ENCODE measurements at regions not wholly inside any gene's neighbourhood (a gene's known extent, or its start where the extent isn't known, plus 50 kb on each side); places are given as distances from the start of the nearest gene placed in this dataset.

GRCh38 chr3:117997201-117998049, 1037.2 kb downstream of the IGSF11 start (continued):
- TF ChIP-seq MXI1 (IDR thresholded peaks at IDR 0.05; ENCODE audit: low read depth, low read length) (peak; percentile 55; the same call in 1 of the 2 replicates), ZBTB33 (IDR thresholded peaks at IDR 0.05; ENCODE audit: borderline replicate concordance, low read depth) (no peak), MAX (IDR thresholded peaks at IDR 0.05; ENCODE audit: low read depth) (peak; percentile 47; the same call in 1 of the 2 replicates), RCOR1 (IDR thresholded peaks at IDR 0.05; ENCODE audit: low read length) (no peak; the same call in 1 of the 2 replicates), YY1 (IDR thresholded peaks at IDR 0.05; ENCODE audit: low read depth) (no peak), RAD21 (IDR thresholded peaks at IDR 0.05; ENCODE audit: low read length) (peak; percentile 90), MEF2A (IDR thresholded peaks at IDR 0.05; ENCODE audit: borderline replicate concordance, low read depth) (no peak), ELF1 (IDR thresholded peaks at IDR 0.05) (no peak), SMC3 (IDR thresholded peaks at IDR 0.05; ENCODE audit: low read depth, low read length) (peak; percentile 85), TCF12 (IDR thresholded peaks at IDR 0.05) (no peak), FOXJ3 (CRISPR knock-in tag; IDR thresholded peaks at IDR 0.05) (peak; percentile 64; the same call in 1 of the 2 replicates), NRF1 (IDR thresholded peaks at IDR 0.05; ENCODE audit: low read depth, low read length) (no peak), TEAD4 (IDR thresholded peaks at IDR 0.05; ENCODE audit: borderline replicate concordance, insufficient read depth) (no peak), CHD2 (IDR thresholded peaks at IDR 0.05; ENCODE audit: low read length, partially characterized antibody) (peak; percentile 42), FOXM1 (IDR thresholded peaks at IDR 0.05; ENCODE audit: low read depth) (no peak), RXRA (IDR thresholded peaks at IDR 0.05; ENCODE audit: borderline replicate concordance, low read depth) (no peak), RFX5 (IDR thresholded peaks at IDR 0.05; ENCODE audit: low read length) (no peak), REST (IDR thresholded peaks at IDR 0.05; ENCODE audit: low read depth, low read length) (no peak), CTCF (IDR thresholded peaks at IDR 0.05) (peak; percentile 92), GABPA (IDR thresholded peaks at IDR 0.05; ENCODE audit: low read depth) (no peak), JUND (IDR thresholded peaks at IDR 0.05) (no peak)
